K562 (cell line): ENCODE measurements at regions not wholly inside any gene's neighbourhood (a gene's known extent, or its start where the extent isn't known, plus 50 kb on each side); places are given as distances from the start of the nearest gene placed in this dataset.

ENCODE experiments used
- ATAC-seq: fragments of 200-7000 bp; cut with Tn5 transposase; 3 replicates; pipeline ENCODE4 v1.9.1; 2020; ENCODE audit warnings: moderate library complexity
- BruUV-seq: library from RNA; stranded (reverse); fragments of 400-500 nt; replicated peaks from 2 replicates; lab custom pipeline; 2021; lab: Mats Ljungman, UMichigan
- CTCF ChIA-PET: fragments of 300-600 bp; formaldehyde crosslinking; extraction: SDS; loops from one replicate; lab custom pipeline; 2021; ENCODE audit warnings: low intra/inter-chr PET ratio; lab: Yijun Ruan, JAX
- POLR2A ChIA-PET: fragments of 300-600, 350-650 bp; sonication (Branson Sonifier 250); formaldehyde crosslinking; extraction: SDS; loops from one replicate; lab custom pipeline; 2021; ENCODE audit warnings: antibody characterized with exemption, inconsistent platforms; lab: Yijun Ruan, JAX
- DNase-seq, 4 experiments: peaks; one replicate each; pipeline versions ENCODE4 v3.0.0 to v3.0.0-alpha.2; 2011 to 2018; ENCODE audit warnings: low spot score in 3 of 4, mixed read lengths in 3 of 4; ENCODE audit errors: extremely low read depth in 1 of 4
- FAIRE-seq: peaks from 2 replicates; lab custom pipeline; 2011; peaks lifted over from hg19 to GRCh38; lab: Jason Lieb, UNC
- H2AFZ ChIP-seq: 2 replicates; pipeline ENCODE4 v1.6.0; 2011; ENCODE audit warnings: low read depth, low read length, control low read depth, inconsistent platforms
- H3K27ac ChIP-seq: fragments of 200-600 bp; 3 replicates; pipeline ENCODE4 v1.8.0; 2011; ENCODE audit warnings: low read depth, mild to moderate bottlenecking, control low read depth, inconsistent platforms, low read length, moderate library complexity, mixed read lengths; ENCODE audit errors: extremely low read depth
- H3K27me3 ChIP-seq, 2 experiments: fragments of 300-600 bp in 1 of 2; 2 replicates in 1 of 2; 3 replicates in 1 of 2; pipeline versions ENCODE4 v1.6.0 to v1.8.0; 2011; ENCODE audit warnings: inconsistent platforms in 2 of 2, low read length in 2 of 2, mild to moderate bottlenecking in 1 of 2, mixed read lengths in 1 of 2, moderate library complexity in 1 of 2; ENCODE audit not compliant: control insufficient read depth in 2 of 2, insufficient read depth in 2 of 2
- H3K36me3 ChIP-seq: fragments of 300-600 bp; 3 replicates; pipeline ENCODE4 v1.8.0; 2011; ENCODE audit warnings: mild to moderate bottlenecking, low read length, inconsistent platforms; ENCODE audit not compliant: control insufficient read depth, insufficient read depth
- H3K4me1 ChIP-seq, 2 experiments: fragments of 200-600 bp in 1 of 2; replicated peaks in 1 of 2; 2 replicates in 1 of 2; 3 replicates in 1 of 2; pipeline versions ENCODE4 v1.5.1 to v1.8.0; 2011; ENCODE audit warnings: inconsistent platforms in 2 of 2, low read length in 2 of 2, mild to moderate bottlenecking in 1 of 2, mixed read lengths in 1 of 2, moderate library complexity in 1 of 2; ENCODE audit not compliant: control insufficient read depth in 2 of 2, insufficient read depth in 2 of 2
- H3K4me2 ChIP-seq: 2 replicates; pipeline ENCODE4 v1.6.1; 2011; ENCODE audit warnings: low read length, control low read depth, inconsistent platforms, mixed read lengths; ENCODE audit not compliant: insufficient read depth
- H3K4me3 ChIP-seq: fragments of 200-600 bp; sonication (generic), shearing (Covaris generic); 2 replicates; pipeline ENCODE4 v1.5.1; 2016; ENCODE audit warnings: control low read depth, inconsistent platforms
- H3K79me2 ChIP-seq: fragments of 200-600 bp; 3 replicates; pipeline ENCODE4 v1.8.0; 2011; ENCODE audit warnings: low read length, inconsistent platforms; ENCODE audit not compliant: control insufficient read depth, insufficient read depth
- H3K9ac ChIP-seq, 2 experiments: 2 replicates each; pipeline versions ENCODE4 v1.6.0 to v1.6.1; 2011; ENCODE audit warnings: low read depth in 2 of 2, low read length in 2 of 2, control low read depth in 1 of 2, inconsistent platforms in 1 of 2, mild to moderate bottlenecking in 1 of 2, mixed read lengths in 1 of 2; ENCODE audit not compliant: insufficient read depth in 1 of 2
- H3K9me1 ChIP-seq: one replicate; pipeline ENCODE4 v1.6.0; 2011; ENCODE audit warnings: inconsistent platforms, mild to moderate bottlenecking, low read length, moderate library complexity; ENCODE audit not compliant: control insufficient read depth, insufficient read depth
- H3K9me3 ChIP-seq: replicated peaks from 2 replicates; pipeline ENCODE4 v1.5.1; 2011; ENCODE audit warnings: low read depth, low read length, inconsistent platforms; ENCODE audit not compliant: control insufficient read depth, insufficient read depth
- H4K20me1 ChIP-seq: replicated peaks from 2 replicates; pipeline ENCODE4 v1.6.1; 2011; ENCODE audit warnings: low read length, inconsistent platforms, mixed read lengths; ENCODE audit not compliant: control insufficient read depth, insufficient read depth
- PTTG1 ChIP-seq: fragments of 450-650 bp; IDR thresholded peaks from 2 replicates; pipeline ENCODE4 v1.6.1; 2016; ENCODE audit warnings: low read depth, mild to moderate bottlenecking, missing genetic modification characterization, missing compliant biosample characterization
- RFX5 ChIP-seq: IDR thresholded peaks from 2 replicates; pipeline ENCODE4 v1.6.1; 2011; ENCODE audit warnings: low read depth, mild to moderate bottlenecking, improper control_type of control experiment, low read length
- TAL1 ChIP-seq: fragments of 450-650 bp; IDR thresholded peaks from 2 replicates; pipeline ENCODE4 v1.6.1; 2016; ENCODE audit warnings: mild to moderate bottlenecking
- ZNF707 ChIP-seq: fragments of 250-450 bp; sonication (Bioruptor Pico); conservative IDR thresholded peaks from 2 replicates; pipeline ENCODE4 v1.8.0; 2022; ENCODE audit warnings: inconsistent platforms, mild to moderate bottlenecking, moderate library complexity
- WGBS: fragments of 100-300 bp; shearing (Covaris generic); methylation state at CpG from one replicate; pipeline ENCODE4 v1.1.6; 2016; ENCODE audit warnings: low coverage, mixed read lengths; ENCODE audit not compliant: insufficient coverage; ENCODE audit errors: missing lambda C conversion rate; 5-methylcytosine and 5-hydroxymethylcytosine counted together
- in situ Hi-C: fragments of 300-500 bp; cut with MboI; formaldehyde crosslinking; loops from 4 replicates; pipeline ENCODE4 v1.15.0; 2018; ENCODE audit warnings: inconsistent platforms, mixed read lengths
- intact Hi-C: fragments of 100-400 bp; cut with micrococcal nuclease; formaldehyde crosslinking; loops from 2 replicates; pipeline ENCODE4 v1.14.2; 2022
- TF ChIP-seq, protein P1 (sequence below): fragments of 450-650 bp; IDR thresholded peaks from 2 replicates; pipeline ENCODE4 v1.6.1; 2017; ENCODE audit warnings: antibody characterized with exemption, mild to moderate bottlenecking

DNA sequence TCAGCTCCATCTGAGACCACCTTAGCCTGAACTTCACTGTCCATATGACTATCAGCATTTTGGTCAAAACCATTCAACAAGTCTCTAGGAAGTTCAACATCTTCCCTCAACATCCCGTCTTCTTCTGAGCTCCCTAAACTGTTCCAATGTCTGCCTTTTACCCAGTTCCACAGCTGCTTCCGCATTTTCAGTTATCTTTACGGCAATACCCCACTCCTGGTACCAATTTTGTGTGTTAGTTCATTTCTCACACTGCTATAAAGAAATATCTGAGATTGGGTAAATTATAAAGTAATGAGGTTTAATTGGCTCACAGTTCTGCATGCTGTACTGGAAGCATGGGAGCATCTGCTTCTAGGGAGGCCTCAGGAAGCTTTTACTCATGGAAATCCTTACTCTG, 771.2 kb downstream of the SLITRK6 start:
- Histone ChIP-seq H3K4me2 (no peak overlapping the region), H3K36me3 (no peaks in the 10 kb centered on the region), H3K9me3 (no peaks in the 10 kb centered on the region; the same call in 1 of the 2 replicates), H3K4me1 (no peaks in the 10 kb centered on the region)
- intact Hi-C loops: no loop called here
- CTCF ChIA-PET: no interaction called here
- TF ChIP-seq TAL1 (no peak), ZNF707 (CRISPR knock-in tag) (peak; percentile 75), RFX5 (no peak), PTTG1 (tag) (no peak)
- TF ChIP-seq, protein P1, sequence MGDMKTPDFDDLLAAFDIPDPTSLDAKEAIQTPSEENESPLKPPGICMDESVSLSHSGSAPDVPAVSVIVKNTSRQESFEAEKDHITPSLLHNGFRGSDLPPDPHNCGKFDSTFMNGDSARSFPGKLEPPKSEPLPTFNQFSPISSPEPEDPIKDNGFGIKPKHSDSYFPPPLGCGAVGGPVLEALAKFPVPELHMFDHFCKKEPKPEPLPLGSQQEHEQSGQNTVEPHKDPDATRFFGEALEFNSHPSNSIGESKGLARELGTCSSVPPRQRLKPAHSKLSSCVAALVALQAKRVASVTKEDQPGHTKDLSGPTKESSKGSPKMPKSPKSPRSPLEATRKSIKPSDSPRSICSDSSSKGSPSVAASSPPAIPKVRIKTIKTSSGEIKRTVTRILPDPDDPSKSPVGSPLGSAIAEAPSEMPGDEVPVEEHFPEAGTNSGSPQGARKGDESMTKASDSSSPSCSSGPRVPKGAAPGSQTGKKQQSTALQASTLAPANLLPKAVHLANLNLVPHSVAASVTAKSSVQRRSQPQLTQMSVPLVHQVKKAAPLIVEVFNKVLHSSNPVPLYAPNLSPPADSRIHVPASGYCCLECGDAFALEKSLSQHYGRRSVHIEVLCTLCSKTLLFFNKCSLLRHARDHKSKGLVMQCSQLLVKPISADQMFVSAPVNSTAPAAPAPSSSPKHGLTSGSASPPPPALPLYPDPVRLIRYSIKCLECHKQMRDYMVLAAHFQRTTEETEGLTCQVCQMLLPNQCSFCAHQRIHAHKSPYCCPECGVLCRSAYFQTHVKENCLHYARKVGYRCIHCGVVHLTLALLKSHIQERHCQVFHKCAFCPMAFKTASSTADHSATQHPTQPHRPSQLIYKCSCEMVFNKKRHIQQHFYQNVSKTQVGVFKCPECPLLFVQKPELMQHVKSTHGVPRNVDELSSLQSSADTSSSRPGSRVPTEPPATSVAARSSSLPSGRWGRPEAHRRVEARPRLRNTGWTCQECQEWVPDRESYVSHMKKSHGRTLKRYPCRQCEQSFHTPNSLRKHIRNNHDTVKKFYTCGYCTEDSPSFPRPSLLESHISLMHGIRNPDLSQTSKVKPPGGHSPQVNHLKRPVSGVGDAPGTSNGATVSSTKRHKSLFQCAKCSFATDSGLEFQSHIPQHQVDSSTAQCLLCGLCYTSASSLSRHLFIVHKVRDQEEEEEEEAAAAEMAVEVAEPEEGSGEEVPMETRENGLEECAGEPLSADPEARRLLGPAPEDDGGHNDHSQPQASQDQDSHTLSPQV: no peak
- TF ChIP-seq, all 486 proteins: peak for 1
- no peak overlapping the region for H3K27ac ChIP-seq
- H3K79me2 ChIP-seq: no peaks in the 10 kb centered on the region
- no peaks in the 10 kb centered on the region for H3K9me1 ChIP-seq
- in situ Hi-C loops: no loop called here
- DNase-seq (no peak), ATAC-seq (no peak), FAIRE-seq (no peak)
- no peaks in the 10 kb centered on the region for H4K20me1 ChIP-seq
- POLR2A ChIA-PET: no interaction called here
- H2AFZ ChIP-seq: no peak overlapping the region
- BruUV-seq: no TSS peak
- no peaks in the 10 kb centered on the region for H3K27me3 ChIP-seq
- no peak overlapping the region for H3K9ac ChIP-seq
- H3K4me3 ChIP-seq: no peak overlapping the region
- WGBS: 0% methylated on average over 3 of the region's 3 CpGs
